CD4-positive, alpha-beta T cell (primary cell): ENCODE measurements at regions not wholly inside any gene's neighbourhood (a gene's known extent, or its start where the extent isn't known, plus 50 kb on each side); places are given as distances from the start of the nearest gene placed in this dataset.
"Not testable (repeated sequence)": the region's sequence is repeated elsewhere in the genome, so short reads cannot be mapped to it uniquely, and the experiment has no call there.

ENCODE experiments used
- ATAC-seq: fragments of 200-7000 bp; cut with Tn5 transposase; one replicate; pipeline ENCODE4 v1.10.0; 2022; ENCODE audit warnings: mild to moderate bottlenecking; ENCODE audit not compliant: poor library complexity
- CTCF ChIA-PET: fragments of 350-600 bp; sonication (Branson Sonifier 250); formaldehyde crosslinking; loops from one replicate; lab custom pipeline; 2021; ENCODE audit warnings: antibody characterized with exemption, inconsistent platforms; lab: Charles Lee
- POLR2A ChIA-PET: fragments of 350-600 bp; sonication (Branson Sonifier 250); formaldehyde crosslinking; loops from one replicate; lab custom pipeline; 2021; ENCODE audit warnings: antibody characterized with exemption, inconsistent platforms; lab: Charles Lee
- DNase-seq, 14 experiments: peaks; one replicate each; pipeline ENCODE4 v3.0.0-alpha.2; 2013 to 2020; ENCODE audit warnings: mixed read lengths in 2 of 14
- H3K27ac ChIP-seq, 2 donors: one replicate each; pipeline versions ENCODE4 v1.5.1 to v1.7.0; 2013; ENCODE audit warnings: low read length in 2 of 2, low read depth in 1 of 2, mild to moderate bottlenecking in 1 of 2
- H3K27me3 ChIP-seq, 2 experiments: 1 replicate in 1 of 2; 2 replicates in 1 of 2; pipeline versions ENCODE4 v1.6.1 to v1.7.0; 2013; ENCODE audit warnings: low read length in 2 of 2, control low read depth in 1 of 2, mild to moderate bottlenecking in 1 of 2, moderate library complexity in 1 of 2; ENCODE audit not compliant: insufficient read depth in 2 of 2, control insufficient read depth in 1 of 2
- H3K36me3 ChIP-seq: one replicate; pipeline ENCODE4 v1.6.1; 2013; ENCODE audit warnings: low read length, control low read depth; ENCODE audit not compliant: insufficient read depth
- H3K4me1 ChIP-seq: one replicate; pipeline ENCODE4 v1.6.1; 2013; ENCODE audit warnings: low read length, control low read depth; ENCODE audit not compliant: insufficient read depth
- H3K4me3 ChIP-seq: one replicate; pipeline ENCODE4 v1.5.1; 2013; ENCODE audit warnings: mild to moderate bottlenecking, low read length, moderate library complexity
- H3K9me3 ChIP-seq, 2 experiments: 1 replicate in 1 of 2; 2 replicates in 1 of 2; pipeline versions ENCODE4 v1.6.1 to v1.7.0; 2013; ENCODE audit warnings: low read length in 2 of 2, mild to moderate bottlenecking in 2 of 2, control low read depth in 1 of 2, moderate library complexity in 1 of 2; ENCODE audit not compliant: control insufficient read depth in 1 of 2, insufficient read depth in 1 of 2
- H3K27ac Mint-ChIP-seq: one replicate; pipeline ENCODE4 v1.8.0; 2020; ENCODE audit warnings: mixed read lengths
- H3K27me3 Mint-ChIP-seq: one replicate; pipeline ENCODE4 v1.8.0; 2021; ENCODE audit warnings: mixed read lengths
- H3K36me3 Mint-ChIP-seq: one replicate; pipeline ENCODE4 v1.8.0; 2021; ENCODE audit warnings: low read depth, mixed read lengths
- H3K4me1 Mint-ChIP-seq: one replicate; pipeline ENCODE4 v1.8.0; 2021; ENCODE audit warnings: low read depth, mixed read lengths
- H3K4me3 Mint-ChIP-seq: one replicate; pipeline ENCODE4 v1.8.0; 2020; ENCODE audit warnings: mild to moderate bottlenecking, mixed read lengths
- H3K9me3 Mint-ChIP-seq: one replicate; pipeline ENCODE4 v1.8.0; 2020; ENCODE audit warnings: mixed read lengths
- intact Hi-C, 2 experiments: fragments of 100-400 bp; cut with DNase I in 1 of 2; cut with micrococcal nuclease in 1 of 2; formaldehyde crosslinking; loops; one replicate each; pipeline versions ENCODE4 v1.15.1 to v1.9.0; 2023 to 2025; cut with DNase I, micrococcal nuclease
- TF ChIP-seq, protein P1 (sequence below): fragments of 200-600 bp; IDR thresholded peaks from one replicate; pipeline ENCODE4 v1.8.0; 2022; ENCODE audit warnings: antibody characterized with exemption, mild to moderate bottlenecking

- Histone ChIP-seq H3K4me3 (no peak overlapping the region), H3K27ac (no peak overlapping the region), H3K9me3 (no peaks in the 10 kb centered on the region), H3K27me3 (no peaks in the 10 kb centered on the region), H3K4me1 (peaks cover 11% of the 10 kb centered on the region), H3K36me3 (no peaks in the 10 kb centered on the region)
- H3K27ac Mint-ChIP-seq = no peak overlapping the region
- ATAC-seq = no peak
- H3K27me3 Mint-ChIP-seq = no peaks in the 10 kb centered on the region
- H3K36me3 Mint-ChIP-seq = no peaks in the 10 kb centered on the region
- ChIA-PET POLR2A (interaction anchor here (1.5 kb wide), 1 partner anchor 8 kb away, joined by 5 read pairs; no protein-coding TSS in a partner anchor), CTCF (no interaction called here)
- DNase-seq = no peak
- peaks cover 3% of the 10 kb centered on the region for H3K9me3 Mint-ChIP-seq
- no peak overlapping the region for H3K4me3 Mint-ChIP-seq
- TF ChIP-seq, protein P1, sequence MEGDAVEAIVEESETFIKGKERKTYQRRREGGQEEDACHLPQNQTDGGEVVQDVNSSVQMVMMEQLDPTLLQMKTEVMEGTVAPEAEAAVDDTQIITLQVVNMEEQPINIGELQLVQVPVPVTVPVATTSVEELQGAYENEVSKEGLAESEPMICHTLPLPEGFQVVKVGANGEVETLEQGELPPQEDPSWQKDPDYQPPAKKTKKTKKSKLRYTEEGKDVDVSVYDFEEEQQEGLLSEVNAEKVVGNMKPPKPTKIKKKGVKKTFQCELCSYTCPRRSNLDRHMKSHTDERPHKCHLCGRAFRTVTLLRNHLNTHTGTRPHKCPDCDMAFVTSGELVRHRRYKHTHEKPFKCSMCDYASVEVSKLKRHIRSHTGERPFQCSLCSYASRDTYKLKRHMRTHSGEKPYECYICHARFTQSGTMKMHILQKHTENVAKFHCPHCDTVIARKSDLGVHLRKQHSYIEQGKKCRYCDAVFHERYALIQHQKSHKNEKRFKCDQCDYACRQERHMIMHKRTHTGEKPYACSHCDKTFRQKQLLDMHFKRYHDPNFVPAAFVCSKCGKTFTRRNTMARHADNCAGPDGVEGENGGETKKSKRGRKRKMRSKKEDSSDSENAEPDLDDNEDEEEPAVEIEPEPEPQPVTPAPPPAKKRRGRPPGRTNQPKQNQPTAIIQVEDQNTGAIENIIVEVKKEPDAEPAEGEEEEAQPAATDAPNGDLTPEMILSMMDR = no peak
- peaks cover 40% of the 10 kb centered on the region for H3K4me1 Mint-ChIP-seq
- intact Hi-C loops = no loop called here
Measured at GRCh38 chr12:46515829-46516228, 143.3 kb upstream of the SLC38A2 start.

DNA sequence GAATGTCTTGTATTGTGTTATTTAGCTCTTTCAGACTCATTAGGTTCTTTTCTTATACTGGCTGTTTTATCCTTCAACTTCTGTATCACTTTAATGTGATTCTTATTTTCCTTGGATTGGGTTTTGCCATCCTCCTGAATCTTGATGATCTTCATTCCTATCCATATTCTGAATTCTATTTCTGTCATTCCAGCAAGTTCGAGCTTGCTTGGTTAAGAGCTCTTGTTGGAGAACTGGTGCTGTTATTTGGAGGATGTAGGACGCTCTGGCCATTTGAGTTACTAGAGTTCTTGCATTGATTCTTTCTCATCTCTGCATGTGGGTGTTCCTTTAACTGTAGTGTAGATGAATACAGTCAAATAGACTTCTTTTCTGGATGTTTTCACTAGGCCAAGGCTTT is 142.3 kb upstream of the SLC38A2 start:
- no peak for DNase-seq
- no peak for ATAC-seq
- no peak overlapping the region for H3K27ac Mint-ChIP-seq
- no peak overlapping the region for H3K4me3 ChIP-seq
- H3K27me3 ChIP-seq = no peaks in the 10 kb centered on the region
- peaks cover 40% of the 10 kb centered on the region for H3K4me1 Mint-ChIP-seq
- H3K36me3 Mint-ChIP-seq = peaks cover 2% of the 10 kb centered on the region
- intact Hi-C loops = loop anchor here in 1 of 2 experiments (5.0 kb wide), 1 partner anchor 58 kb away; no protein-coding TSS in a partner anchor
- H3K9me3 ChIP-seq = no peaks in the 10 kb centered on the region
- ChIA-PET CTCF (no interaction called here), POLR2A (interaction anchor here (1.5 kb wide), 1 partner anchor 9 kb away, joined by 5 read pairs; no protein-coding TSS in a partner anchor)
- peaks cover 11% of the 10 kb centered on the region for H3K4me1 ChIP-seq
- H3K27ac ChIP-seq = no peak overlapping the region
- H3K9me3 Mint-ChIP-seq = peaks cover 3% of the 10 kb centered on the region
- no peak overlapping the region for H3K4me3 Mint-ChIP-seq
- H3K36me3 ChIP-seq = no peaks in the 10 kb centered on the region
- no peaks in the 10 kb centered on the region for H3K27me3 Mint-ChIP-seq
- TF ChIP-seq, protein P1 = no peak

DNA sequence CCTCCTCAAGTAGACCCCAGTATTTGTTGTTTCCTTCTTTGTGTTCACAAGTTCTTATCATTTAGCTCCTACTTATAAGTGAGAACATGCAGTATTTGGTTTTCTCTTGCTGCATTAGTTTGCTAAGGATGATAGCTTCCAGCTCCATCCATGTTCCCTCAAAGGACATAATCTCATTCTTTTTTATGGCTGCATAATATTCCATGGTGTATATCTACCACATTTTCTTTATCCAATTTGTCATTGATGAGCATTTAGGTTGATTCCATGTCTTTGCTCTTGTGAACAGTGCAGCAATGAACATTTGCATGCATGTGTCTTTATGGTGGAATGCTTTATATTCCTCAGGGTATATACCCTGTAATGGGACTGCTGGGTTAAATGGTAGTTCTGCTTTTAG is 137.7 kb upstream of the SLC38A2 start:
- H3K27me3 ChIP-seq, H3K36me3 ChIP-seq, DNase-seq, ATAC-seq, H3K27me3 Mint-ChIP-seq, H3K4me3 ChIP-seq, H3K9me3 ChIP-seq, H3K4me1 ChIP-seq, H3K4me3 Mint-ChIP-seq, H3K27ac Mint-ChIP-seq, H3K27ac ChIP-seq: not testable (repeated sequence)
- CTCF ChIA-PET = interaction anchor here (1.2 kb wide), 1 partner anchor 10 kb away, joined by 3 read pairs; no protein-coding TSS in a partner anchor
- Mint-ChIP-seq H3K9me3 (peaks cover 11% of the 10 kb centered on the region), H3K36me3 (peaks cover 23% of the 10 kb centered on the region), H3K4me1 (peaks cover 28% of the 10 kb centered on the region)
- POLR2A ChIA-PET = interaction anchor here (0.7 kb wide), 1 partner anchor 134 kb away, joined by 3 read pairs; no protein-coding TSS in a partner anchor
- intact Hi-C loops = loop anchor here in 1 of 2 experiments (5.0 kb wide), 1 partner anchor 53 kb away; no protein-coding TSS in a partner anchor

DNA sequence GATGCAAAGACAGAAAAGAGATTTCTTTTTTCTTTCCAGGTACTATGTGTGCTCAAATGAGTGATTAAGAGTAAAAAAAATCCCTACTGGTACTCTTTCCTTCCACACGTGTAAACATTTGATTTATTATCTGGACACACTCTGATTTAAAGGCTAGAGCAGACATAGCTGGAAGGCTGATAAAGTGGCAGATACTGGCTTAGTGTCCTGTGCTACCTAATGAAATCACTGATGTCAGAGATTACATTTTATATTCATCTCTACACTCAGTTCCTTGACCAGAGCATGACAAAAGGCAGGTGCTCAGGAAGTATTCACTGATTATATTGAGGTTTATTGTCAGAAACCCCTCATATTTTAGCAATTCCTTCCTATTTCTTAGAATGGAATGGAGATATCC is 136.6 kb upstream of the SLC38A2 start:
- peaks cover 0 to 6% of the 10 kb centered on the region in 2 experiments for H3K9me3 ChIP-seq
- ChIA-PET CTCF (no interaction called here), POLR2A (no interaction called here)
- intact Hi-C loops = no loop called here
- no peak overlapping the region for H3K4me3 ChIP-seq
- H3K27ac ChIP-seq = no peak overlapping the region
- no peaks in the 10 kb centered on the region for H3K27me3 ChIP-seq
- H3K4me1 Mint-ChIP-seq = peaks cover 18% of the 10 kb centered on the region
- no peak for ATAC-seq
- no peaks in the 10 kb centered on the region for H3K36me3 ChIP-seq
- H3K27me3 Mint-ChIP-seq = no peaks in the 10 kb centered on the region
- H3K4me3 Mint-ChIP-seq = no peak overlapping the region
- H3K4me1 ChIP-seq = no peaks in the 10 kb centered on the region
- H3K9me3 Mint-ChIP-seq = peaks cover 16% of the 10 kb centered on the region
- TF ChIP-seq, protein P1 = no peak
- H3K27ac Mint-ChIP-seq = no peak overlapping the region
- peaks cover 26% of the 10 kb centered on the region for H3K36me3 Mint-ChIP-seq
- no peak for DNase-seq
